NCI-H2107 treated with DMSO at 0.1 percent for 48 hours (cell line): ENCODE measurements at regions not wholly inside any gene's neighbourhood (a gene's known extent, or its start where the extent isn't known, plus 50 kb on each side); places are given as distances from the start of the nearest gene placed in this dataset.
"Not testable (repeated sequence)": the region's sequence is repeated elsewhere in the genome, so short reads cannot be mapped to it uniquely, and the experiment has no call there.

Experiments
- DNase-seq: peaks from one replicate; lab custom pipeline; 2025; ENCODE audit not compliant: unreplicated experiment; lab: John Stamatoyannopoulos, UW

GRCh38 chr16:51984395-51984794 is 562.5 kb downstream of the TOX3 start:
- no peak for DNase-seq

DNA sequence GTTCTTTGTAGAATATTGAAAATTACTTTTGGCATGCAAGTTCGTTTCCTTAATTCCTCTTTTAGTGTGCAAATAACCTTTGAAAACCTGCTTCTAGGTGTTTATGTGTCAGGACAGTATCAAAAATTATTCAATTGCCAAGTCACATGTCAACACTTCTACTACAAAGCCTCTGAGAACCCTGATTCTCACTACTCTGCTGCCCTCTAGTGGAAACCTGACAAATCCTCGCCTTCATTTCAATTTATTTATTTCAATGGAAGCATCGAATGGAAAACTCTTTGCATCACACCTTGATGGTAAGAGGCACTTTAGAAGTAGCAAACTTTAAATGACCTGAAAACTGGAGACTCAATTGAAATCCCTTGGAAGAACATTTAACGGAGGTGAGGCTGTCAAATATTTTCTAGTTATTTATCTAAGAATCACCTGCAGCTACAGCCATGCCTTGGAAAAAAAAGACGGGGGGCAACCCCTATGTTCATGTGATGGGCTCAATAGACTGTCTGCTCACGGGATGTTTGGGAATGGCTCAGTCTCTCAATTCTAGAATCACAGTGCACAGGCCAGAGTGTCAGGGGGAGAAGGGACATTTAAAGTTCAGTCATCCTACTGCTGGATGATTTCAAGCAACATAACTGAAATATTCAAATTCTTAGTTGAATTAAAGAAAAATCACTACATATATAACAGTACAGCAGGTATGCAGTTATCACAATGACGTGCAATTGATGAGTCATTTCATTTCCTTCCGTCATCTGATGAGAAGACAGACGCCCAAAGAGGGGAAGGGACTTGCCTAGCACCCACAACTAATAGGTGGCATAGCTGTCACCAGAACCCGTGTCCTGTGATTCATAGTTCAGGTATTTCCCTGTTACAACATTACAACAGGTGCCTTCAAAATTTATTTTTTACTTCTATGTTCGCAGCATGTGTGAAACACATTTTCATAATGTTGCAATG is 563.9 kb downstream of the TOX3 start:
- peak; percentile 75 for DNase-seq

GRCh38 chr16:51981725-51982124 is 565.2 kb downstream of the TOX3 start:
- DNase-seq: no peak

DNA sequence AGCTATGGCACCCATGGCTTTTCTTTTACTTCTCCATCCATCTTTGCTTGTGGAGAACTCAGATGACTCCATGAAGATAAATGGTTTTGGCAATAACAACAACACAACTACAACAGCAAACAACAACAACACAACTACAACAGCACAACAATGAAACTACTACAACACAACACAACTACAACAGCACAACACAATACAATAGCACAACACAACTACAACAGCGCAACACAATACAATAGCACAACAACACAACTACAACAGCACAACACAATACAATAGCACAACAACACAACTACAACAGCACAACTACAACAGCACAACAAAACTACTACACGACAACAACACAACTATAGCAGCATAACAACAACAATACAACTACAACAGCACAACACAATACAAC is 569.4 kb downstream of the TOX3 start:
- not testable (repeated sequence) for DNase-seq

DNA sequence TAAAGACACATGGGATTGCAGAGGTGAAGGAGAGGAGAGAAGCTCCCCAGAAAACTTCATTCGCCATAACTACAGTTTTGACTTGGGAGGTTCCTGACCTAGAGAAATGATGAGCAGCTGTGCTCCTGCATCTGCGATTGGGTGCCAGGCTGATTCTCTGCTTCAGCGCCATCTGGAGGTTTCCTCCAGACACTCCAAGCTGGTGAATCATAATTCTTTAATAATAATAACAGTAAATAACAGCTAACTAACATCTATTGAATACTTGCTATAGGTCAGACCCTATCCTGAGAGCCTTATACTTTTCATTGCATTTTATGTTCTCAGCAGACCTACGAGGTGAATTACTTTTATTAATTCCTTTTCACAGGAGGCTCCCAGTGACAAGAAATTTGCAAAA is 575.8 kb downstream of the TOX3 start:
- no peak for DNase-seq

- no peak for DNase-seq
Measured at GRCh38 chr16:51968749-51969148, 578.2 kb downstream of the TOX3 start.

DNA sequence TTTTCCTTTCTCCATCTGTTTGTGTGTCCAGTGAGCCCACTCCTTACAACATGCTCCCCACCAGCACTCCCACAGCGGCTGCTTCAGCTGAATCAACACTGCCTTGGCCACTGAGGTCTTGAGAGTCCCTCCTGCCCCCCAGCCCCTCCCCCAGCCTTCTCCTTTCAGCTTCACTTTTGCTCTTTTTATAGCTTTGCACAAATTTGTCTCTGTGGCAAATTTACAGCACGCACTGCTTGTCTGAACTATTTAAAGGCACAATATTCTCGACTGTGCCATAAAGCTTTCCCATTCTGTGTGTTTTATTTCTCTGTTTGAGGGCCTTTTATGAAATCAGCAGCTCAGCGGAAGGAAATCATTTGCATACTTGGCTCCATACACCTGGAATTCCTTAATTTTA is 579.3 kb downstream of the TOX3 start:
- no peak for DNase-seq

DNA sequence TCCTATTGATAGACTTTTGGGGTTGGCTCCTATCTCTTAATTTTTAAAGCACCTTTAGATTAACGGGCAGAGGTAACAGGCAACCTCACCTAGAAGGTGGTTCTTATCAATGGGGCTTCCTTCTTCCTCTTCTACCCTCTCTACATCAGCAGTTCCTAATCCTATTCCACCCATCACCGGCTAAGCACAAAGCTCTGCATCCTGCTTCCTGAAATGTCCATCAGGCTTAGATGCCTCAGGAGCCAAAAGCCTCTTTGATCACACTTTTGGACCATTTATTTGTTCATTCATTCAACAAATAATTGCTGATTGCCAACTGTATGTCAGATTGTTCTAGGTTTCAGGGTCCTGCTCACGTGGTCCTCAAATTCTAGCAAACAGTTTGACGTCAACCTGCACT is 586.0 kb downstream of the TOX3 start:
- DNase-seq: no peak

GRCh38 chr16:51953286-51953985 is 593.5 kb downstream of the TOX3 start:
- no peak for DNase-seq

DNA sequence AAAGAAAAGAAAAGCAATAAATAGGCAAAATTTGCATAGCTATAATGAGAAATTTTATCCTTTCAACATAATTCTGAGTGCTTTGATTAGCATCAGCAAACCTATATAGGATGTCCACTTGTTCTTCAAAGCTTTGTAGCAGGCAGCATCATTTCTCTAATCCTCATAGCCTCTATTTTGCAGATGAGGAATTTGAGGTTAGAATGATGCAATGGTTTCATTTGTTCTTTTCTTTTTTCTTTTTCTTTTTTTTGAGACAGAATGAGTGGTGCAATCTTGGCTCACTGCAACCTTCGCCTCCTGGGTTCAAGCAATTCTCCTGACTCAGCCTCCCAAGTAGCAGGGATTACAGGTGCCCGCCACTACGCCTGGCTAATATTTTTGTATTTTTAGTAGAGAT is 594.4 kb downstream of the TOX3 start:
- no peak for DNase-seq

DNA sequence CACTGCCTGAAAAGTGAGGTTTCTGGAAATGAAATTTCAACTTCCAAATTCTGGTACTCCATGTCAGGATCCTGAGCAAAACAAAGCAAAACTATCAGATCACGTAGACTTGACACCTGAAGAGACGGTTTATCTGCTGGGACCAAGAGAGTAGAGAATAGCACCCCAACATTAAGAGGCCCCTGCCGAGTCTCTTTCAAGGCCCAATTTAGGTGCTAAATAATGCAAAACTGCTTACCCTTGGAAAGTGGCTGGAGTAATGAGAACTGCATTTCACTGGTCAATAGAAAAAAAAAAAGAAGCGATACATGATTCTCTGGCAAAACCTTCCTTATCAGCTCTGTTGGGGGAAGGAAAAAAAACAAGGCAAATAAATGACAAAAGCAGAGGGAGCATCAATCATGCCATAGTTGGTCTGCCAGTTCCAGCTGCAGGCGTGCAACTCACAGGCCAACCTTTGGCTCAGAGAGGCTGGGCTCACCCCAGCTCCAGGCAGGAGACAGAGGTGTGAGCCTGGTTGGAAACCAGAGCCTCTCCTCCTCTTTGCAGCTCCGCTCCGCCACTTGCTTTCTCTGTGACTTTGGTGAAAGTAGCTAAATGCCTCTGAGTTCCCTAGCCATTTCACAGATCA is 595.2 kb downstream of the TOX3 start:
- DNase-seq: no peak

DNA sequence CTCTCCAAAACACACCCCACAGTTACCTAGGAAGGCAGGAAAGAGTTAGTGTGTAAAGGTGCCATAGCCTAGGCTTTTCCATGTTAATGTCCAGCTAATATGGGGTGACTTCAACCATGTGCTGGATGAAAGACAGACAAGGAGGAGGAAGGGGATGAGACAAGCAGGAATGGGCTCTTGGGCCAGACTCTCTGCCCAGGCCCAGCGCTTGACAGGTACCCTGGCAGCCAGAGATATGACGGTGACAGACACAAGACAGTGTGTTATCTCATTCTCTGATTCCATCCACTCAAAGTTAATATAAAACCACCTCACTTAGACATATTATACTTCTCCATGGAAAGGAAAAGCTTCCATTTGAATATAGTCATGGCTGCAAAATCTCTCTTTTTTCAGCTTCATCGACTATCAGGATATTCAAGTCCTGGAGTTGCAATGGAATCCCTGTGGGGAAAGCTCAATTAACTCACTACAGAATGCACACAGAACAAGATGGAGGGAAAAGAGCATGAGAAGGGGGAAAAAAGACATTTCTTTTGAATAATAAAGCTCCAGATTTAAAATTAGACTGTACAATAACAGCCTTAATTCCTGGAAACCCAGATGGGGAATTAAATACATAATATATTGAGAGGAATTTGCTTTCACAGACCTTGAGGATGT is 596.7 kb downstream of the TOX3 start:
- DNase-seq: no peak

DNA sequence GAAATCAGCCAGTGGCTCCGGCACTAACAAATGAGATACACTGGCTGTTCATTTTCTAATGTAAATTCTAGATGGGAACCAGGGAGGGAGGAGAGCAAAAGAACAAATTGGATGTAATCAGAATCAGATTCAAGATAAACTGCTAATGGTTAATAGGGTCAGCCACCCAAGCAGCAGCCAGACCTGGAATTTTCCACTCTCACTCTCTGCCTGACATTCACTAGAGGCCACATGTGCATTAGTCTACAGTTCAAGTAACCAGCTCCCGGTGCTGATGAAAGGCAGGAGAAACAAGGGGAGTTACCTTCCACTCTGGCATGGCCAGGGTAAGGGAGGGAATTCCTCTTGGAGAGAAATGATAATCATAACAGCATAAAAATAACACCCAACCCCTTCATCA is 597.7 kb downstream of the TOX3 start:
- DNase-seq: no peak

DNA sequence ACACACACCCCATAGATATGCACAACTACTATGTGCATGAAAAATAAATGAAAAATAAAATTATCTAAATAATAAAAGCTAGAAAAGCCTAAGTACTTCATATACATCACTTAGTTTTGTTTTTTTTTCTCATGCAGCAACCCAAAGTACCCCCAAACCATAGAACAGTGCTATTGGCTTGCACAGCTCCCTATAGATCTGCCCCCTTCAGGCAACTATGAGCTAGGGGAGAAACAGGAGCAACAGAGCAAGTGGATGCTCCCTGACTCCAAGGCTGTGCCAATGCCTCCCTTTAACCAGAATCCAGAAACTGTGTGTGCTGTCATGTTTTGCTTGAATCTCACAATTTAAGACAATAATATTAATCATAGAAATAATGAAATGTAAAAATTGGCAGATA is 605.5 kb downstream of the TOX3 start:
- no peak for DNase-seq

- DNase-seq: no peak
Measured at GRCh38 chr16:51940183-51940582, 606.8 kb downstream of the TOX3 start.

- no peak for DNase-seq
Measured at GRCh38 chr16:51939378-51939871, 607.5 kb downstream of the TOX3 start.

- no peak for DNase-seq
Measured at GRCh38 chr16:51938861-51939260, 608.1 kb downstream of the TOX3 start.

DNA sequence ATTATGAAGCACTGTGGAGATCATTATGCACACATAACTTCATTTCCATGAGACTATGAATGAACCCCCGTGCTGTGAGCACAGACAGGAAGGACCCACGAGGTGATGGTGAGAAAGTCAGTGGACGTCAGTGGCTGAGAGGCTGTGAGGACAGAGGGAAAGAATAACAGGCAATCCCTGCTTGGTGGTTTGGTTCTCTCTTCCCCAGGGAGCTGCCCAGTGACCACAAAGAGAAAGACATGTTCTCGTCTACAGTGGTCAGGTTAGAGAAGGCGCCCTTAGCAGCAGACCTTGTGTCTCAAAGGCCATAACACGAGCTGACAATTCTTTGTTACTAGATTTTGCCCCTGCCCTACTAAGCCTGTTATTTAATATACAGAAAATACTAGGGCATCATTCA is 609.2 kb downstream of the TOX3 start:
- no peak for DNase-seq

DNA sequence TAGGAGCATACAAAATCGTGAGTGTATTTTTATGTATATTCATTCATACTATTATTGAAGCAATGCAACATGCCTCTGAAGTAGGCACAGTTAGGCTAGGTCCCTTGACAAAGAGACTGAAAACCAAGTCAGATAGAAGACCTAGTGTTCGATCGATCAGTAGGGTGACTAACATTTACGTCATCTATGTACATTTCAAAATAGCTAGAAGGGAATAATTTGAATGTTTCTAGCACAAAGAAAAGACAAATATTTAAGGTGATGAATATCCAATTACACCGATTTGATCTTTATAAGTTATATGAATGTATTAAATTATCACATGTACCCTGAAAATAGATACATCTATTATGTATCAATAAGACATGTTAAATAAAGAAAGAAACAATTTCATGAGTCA is 610.1 kb downstream of the TOX3 start:
- no peak for DNase-seq

DNA sequence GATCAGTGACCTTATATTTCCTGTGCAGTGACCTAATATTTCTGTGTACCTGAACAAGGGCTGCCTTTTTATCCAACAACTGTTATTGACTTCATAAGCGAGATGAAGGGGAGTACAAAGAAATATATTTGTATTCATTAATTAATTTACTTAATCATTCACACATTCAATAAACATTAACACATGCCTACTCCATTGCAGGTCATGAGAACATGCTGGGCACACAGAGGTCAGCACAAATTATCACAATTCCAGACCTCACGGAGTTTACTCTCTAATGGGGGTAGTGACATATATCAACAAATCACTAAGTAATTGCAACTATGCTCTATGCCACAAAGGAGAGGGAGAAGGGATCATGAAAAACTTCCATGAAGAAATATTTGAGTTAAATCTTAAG is 614.6 kb downstream of the TOX3 start:
- DNase-seq: no peak

- DNase-seq: no peak
Measured at GRCh38 chr16:51931653-51932052, 615.3 kb downstream of the TOX3 start.
